GM18498 (cell line): ENCODE measurements at regions not wholly inside any gene's neighbourhood (a gene's known extent, or its start where the extent isn't known, plus 50 kb on each side); places are given as distances from the start of the nearest gene placed in this dataset.
"Not testable (repeated sequence)": the region's sequence is repeated elsewhere in the genome, so short reads cannot be mapped to it uniquely, and the experiment has no call there.

Experiments used
- ATAC-seq: cut with Tn5 transposase; IDR thresholded peaks from one replicate; pipeline ENCODE4 v1.9.1; 2021; ENCODE audit warnings: mild to moderate bottlenecking, moderate library complexity; ENCODE audit not compliant: unreplicated experiment

GRCh38 chrX:110511238-110511637 lies 152.6 kb downstream of the RTL9 start:
- ATAC-seq: no peak

GRCh38 chrX:110512341-110512740 lies 153.7 kb downstream of the RTL9 start:
- no peak for ATAC-seq

- ATAC-seq: no peak
Measured at GRCh38 chrX:110514509-110514908, 155.9 kb downstream of the RTL9 start.

GRCh38 chrX:110519501-110519900 lies 160.9 kb downstream of the RTL9 start:
- no peak for ATAC-seq

GRCh38 chrX:110519906-110520452 lies 161.3 kb downstream of the RTL9 start:
- ATAC-seq: no peak

GRCh38 chrX:110520652-110521051 lies 162.0 kb downstream of the RTL9 start:
- ATAC-seq: not testable (repeated sequence)

- ATAC-seq: no peak
Measured at GRCh38 chrX:110531873-110532580, 173.4 kb downstream of the RTL9 start.

GRCh38 chrX:110532581-110532931 lies 173.9 kb downstream of the RTL9 start:
- no peak for ATAC-seq

- no peak for ATAC-seq
Measured at GRCh38 chrX:110536816-110537215, 178.2 kb downstream of the RTL9 start.

GRCh38 chrX:110541266-110541665 lies 182.6 kb downstream of the RTL9 start:
- ATAC-seq: no peak

GRCh38 chrX:110550854-110551253 lies 192.2 kb downstream of the RTL9 start:
- ATAC-seq: not testable (repeated sequence)

GRCh38 chrX:110557864-110558263 lies 199.2 kb downstream of the RTL9 start:
- ATAC-seq: no peak

- ATAC-seq: no peak
Measured at GRCh38 chrX:110558406-110558805, 199.8 kb downstream of the RTL9 start.

GRCh38 chrX:110561034-110561433 lies 202.4 kb downstream of the RTL9 start:
- no peak for ATAC-seq

GRCh38 chrX:110563282-110563681 lies 204.6 kb downstream of the RTL9 start:
- no peak for ATAC-seq

- no peak for ATAC-seq
Measured at GRCh38 chrX:110568441-110568840, 209.8 kb downstream of the RTL9 start.

GRCh38 chrX:110569506-110569905 lies 210.9 kb downstream of the RTL9 start:
- no peak for ATAC-seq

- ATAC-seq: no peak
Measured at GRCh38 chrX:110578270-110578669, 217.3 kb downstream of the CHRDL1 start.

GRCh38 chrX:110584083-110584482 lies 211.5 kb downstream of the CHRDL1 start:
- ATAC-seq: no peak

GRCh38 chrX:110588164-110588563 lies 207.5 kb downstream of the CHRDL1 start:
- no peak for ATAC-seq

GRCh38 chrX:110588853-110589252 lies 206.8 kb downstream of the CHRDL1 start:
- ATAC-seq: no peak

GRCh38 chrX:110600745-110601310 lies 194.8 kb downstream of the CHRDL1 start:
- ATAC-seq: no peak

GRCh38 chrX:110614596-110614995 lies 181.0 kb downstream of the CHRDL1 start:
- ATAC-seq: no peak
